ENCODE measurements at regions not wholly inside any gene's neighbourhood (a gene's known extent, or its start where the extent isn't known, plus 50 kb on each side); places are given as distances from the start of the nearest gene placed in this dataset.
"Not testable (repeated sequence)": the region's sequence is repeated elsewhere in the genome, so short reads cannot be mapped to it uniquely, and the experiment has no call there.

GRCh38 chr1:206307442-206307841 lies 104.1 kb downstream of the SRGAP2 start:
- not testable (repeated sequence) for TF ChIP-seq CTCF (IDR thresholded peaks at IDR 0.05); EZH2 (IDR thresholded peaks at IDR 0.05; ENCODE audit: borderline replicate concordance, insufficient read depth, low read depth, low read length, poor library complexity, severe bottlenecking)
